WTC11 (cell line): ENCODE measurements at regions not wholly inside any gene's neighbourhood (a gene's known extent, or its start where the extent isn't known, plus 50 kb on each side); places are given as distances from the start of the nearest gene placed in this dataset.

Experiments used
- ATAC-seq: fragments of 200-7000 bp; cut with Tn5 transposase; 2 replicates; pipeline ENCODE4 v1.10.0; 2021; ENCODE audit warnings: mild to moderate bottlenecking, moderate library complexity
- CTCF ChIA-PET: fragments of 300-600 bp; sonication (Branson Sonifier 250); formaldehyde crosslinking; loops from one replicate; lab custom pipeline; 2021; ENCODE audit warnings: antibody characterized with exemption; lab: Charles Lee
- POLR2A ChIA-PET: fragments of 350-600 bp; sonication (Branson Sonifier 250); formaldehyde crosslinking; loops from one replicate; lab custom pipeline; 2021; ENCODE audit warnings: antibody characterized with exemption; lab: Charles Lee
- DNase-seq: peaks from one replicate; pipeline ENCODE4 v3.0.0; 2021; ENCODE audit warnings: low spot score
- H3K27ac Mint-ChIP-seq: 2 replicates; pipeline ENCODE4 v1.8.0; 2021; ENCODE audit warnings: mixed read lengths
- H3K27me3 Mint-ChIP-seq: 2 replicates; pipeline ENCODE4 v1.8.0; 2021; ENCODE audit warnings: low read depth, mild to moderate bottlenecking, moderate library complexity, mixed read lengths
- H3K36me3 Mint-ChIP-seq: 2 replicates; pipeline ENCODE4 v1.8.0; 2021; ENCODE audit warnings: mixed read lengths
- H3K4me1 Mint-ChIP-seq: 2 replicates; pipeline ENCODE4 v1.8.0; 2022; ENCODE audit warnings: mixed read lengths
- H3K4me3 Mint-ChIP-seq: 2 replicates; pipeline ENCODE4 v1.8.0; 2021; ENCODE audit warnings: mild to moderate bottlenecking, moderate library complexity, mixed read lengths
- H3K9me3 Mint-ChIP-seq: 2 replicates; pipeline ENCODE4 v1.8.0; 2021; ENCODE audit warnings: mixed read lengths
- ATF1 ChIP-seq: sonication (generic); formaldehyde crosslinking; IDR thresholded peaks from 2 replicates; pipeline ENCODE4 v1.8.1; 2023; ENCODE audit warnings: mild to moderate bottlenecking, moderate library complexity, missing genetic modification reagents
- CREB1 ChIP-seq: sonication (generic); formaldehyde crosslinking; IDR thresholded peaks from 2 replicates; pipeline ENCODE4 v1.8.0; 2023; ENCODE audit warnings: mild to moderate bottlenecking, missing genetic modification reagents
- CREM ChIP-seq: sonication (generic); formaldehyde crosslinking; IDR thresholded peaks from 2 replicates; pipeline ENCODE4 v1.8.1; 2022; ENCODE audit warnings: mild to moderate bottlenecking, missing genetic modification reagents, moderate library complexity
- EMX1 ChIP-seq: fragments of 250-450 bp; sonication (Bioruptor Pico); IDR thresholded peaks from 2 replicates; pipeline ENCODE4 v1.8.0; 2021; ENCODE audit warnings: mild to moderate bottlenecking
- ESRRA ChIP-seq: sonication (generic); formaldehyde crosslinking; IDR thresholded peaks from 2 replicates; pipeline ENCODE4 v1.8.1; 2022; ENCODE audit warnings: mild to moderate bottlenecking, missing genetic modification reagents, borderline replicate concordance
- IRF1 ChIP-seq: sonication (generic); formaldehyde crosslinking; IDR thresholded peaks from 2 replicates; pipeline ENCODE4 v1.8.0; 2023; ENCODE audit warnings: missing genetic modification reagents
- IRF2 ChIP-seq: sonication (generic); formaldehyde crosslinking; IDR thresholded peaks from 2 replicates; pipeline ENCODE4 v1.8.0; 2022; ENCODE audit warnings: low read depth, missing genetic modification reagents, borderline replicate concordance
- KAT7 ChIP-seq: sonication (generic); formaldehyde crosslinking; IDR thresholded peaks from 2 replicates; pipeline ENCODE4 v1.8.1; 2023; ENCODE audit warnings: missing genetic modification reagents, mild to moderate bottlenecking, borderline replicate concordance
- MYBL2 ChIP-seq: sonication (generic); formaldehyde crosslinking; IDR thresholded peaks from 2 replicates; pipeline ENCODE4 v1.8.1; 2023; ENCODE audit warnings: mild to moderate bottlenecking, moderate library complexity, missing genetic modification reagents
- NFYB ChIP-seq: sonication (generic); formaldehyde crosslinking; conservative IDR thresholded peaks from 2 replicates; pipeline ENCODE4 v1.8.0; 2022; ENCODE audit warnings: low read depth, missing genetic modification reagents
- NR2C2 ChIP-seq: sonication (generic); formaldehyde crosslinking; IDR thresholded peaks from 2 replicates; pipeline ENCODE4 v1.8.0; 2022; ENCODE audit warnings: mild to moderate bottlenecking, missing genetic modification reagents
- OVOL2 ChIP-seq: fragments of 250-450 bp; sonication (Bioruptor Pico); IDR thresholded peaks from 2 replicates; pipeline ENCODE4 v1.9.0; 2021; ENCODE audit warnings: mild to moderate bottlenecking, borderline replicate concordance
- RELA ChIP-seq: sonication (generic); formaldehyde crosslinking; IDR thresholded peaks from 2 replicates; pipeline ENCODE4 v1.8.1; 2022; ENCODE audit warnings: missing genetic modification reagents, mild to moderate bottlenecking, borderline replicate concordance
- TEAD1 ChIP-seq: sonication (generic); formaldehyde crosslinking; IDR thresholded peaks from 2 replicates; pipeline ENCODE4 v1.8.0; 2022; ENCODE audit warnings: mild to moderate bottlenecking, missing genetic modification reagents
- USF1 ChIP-seq: sonication (generic); formaldehyde crosslinking; IDR thresholded peaks from 2 replicates; pipeline ENCODE4 v1.8.0; 2022; ENCODE audit warnings: mild to moderate bottlenecking, missing genetic modification reagents
- ZNF317 ChIP-seq: sonication (generic); formaldehyde crosslinking; IDR thresholded peaks from 2 replicates; pipeline ENCODE4 v1.8.1; 2023; ENCODE audit warnings: low read depth, mild to moderate bottlenecking, moderate library complexity, missing genetic modification reagents, borderline replicate concordance
- ZNF416 ChIP-seq: fragments of 250-450 bp; sonication (Bioruptor Pico); IDR thresholded peaks from 2 replicates; pipeline ENCODE4 v1.9.0; 2021; ENCODE audit warnings: mild to moderate bottlenecking, inconsistent platforms
- TF ChIP-seq, protein P1 (sequence below): sonication (generic); formaldehyde crosslinking; IDR thresholded peaks from 2 replicates; pipeline ENCODE4 v1.8.0; 2022; ENCODE audit warnings: mild to moderate bottlenecking, missing genetic modification reagents
- TF ChIP-seq, protein P2 (sequence below): fragments of 250-450 bp; sonication (Bioruptor Pico); conservative IDR thresholded peaks from 2 replicates; pipeline ENCODE4 v1.9.0; 2021; ENCODE audit warnings: mild to moderate bottlenecking
- TF ChIP-seq, protein P3 (sequence below): fragments of 250-450 bp; sonication (Bioruptor Pico); IDR thresholded peaks from 2 replicates; pipeline ENCODE4 v1.8.0; 2021; ENCODE audit warnings: mild to moderate bottlenecking
- TF ChIP-seq, protein P4 (sequence below): sonication (generic); formaldehyde crosslinking; IDR thresholded peaks from 2 replicates; pipeline ENCODE4 v1.8.0; 2022; ENCODE audit warnings: mild to moderate bottlenecking, missing genetic modification reagents
- TF ChIP-seq, protein P5 (sequence below): sonication (generic); formaldehyde crosslinking; IDR thresholded peaks from 2 replicates; pipeline ENCODE4 v1.8.0; 2022; ENCODE audit warnings: missing genetic modification reagents

DNA sequence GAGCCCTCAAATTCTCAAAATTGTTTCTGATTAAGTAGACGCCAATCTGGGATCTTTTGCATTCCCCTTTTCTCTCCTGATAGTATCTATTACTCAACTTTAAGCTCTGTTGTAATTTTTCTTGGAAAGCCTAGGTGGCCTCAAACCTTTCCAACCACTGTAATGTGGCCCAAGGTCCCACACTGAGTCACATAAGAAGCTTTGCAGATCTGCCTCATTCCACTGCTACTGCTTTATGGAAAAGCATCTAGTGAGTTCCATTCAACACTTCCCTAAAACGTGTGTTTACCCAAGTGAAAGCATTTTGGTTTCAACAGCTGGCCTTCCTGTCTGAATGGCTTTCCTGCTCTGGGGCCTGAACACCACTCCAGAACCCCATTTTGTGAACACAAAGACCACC, 493.6 kb upstream of the SPHKAP start:
- H3K27me3 Mint-ChIP-seq, result no peaks in the 10 kb centered on the region
- TF ChIP-seq IRF2 (CRISPR knock-in tag) (no peak), EMX1 (no peak), MYBL2 (CRISPR knock-in tag) (no peak), TEAD1 (CRISPR knock-in tag) (no peak), ATF1 (no peak), USF1 (no peak)
- TF ChIP-seq, protein P1, sequence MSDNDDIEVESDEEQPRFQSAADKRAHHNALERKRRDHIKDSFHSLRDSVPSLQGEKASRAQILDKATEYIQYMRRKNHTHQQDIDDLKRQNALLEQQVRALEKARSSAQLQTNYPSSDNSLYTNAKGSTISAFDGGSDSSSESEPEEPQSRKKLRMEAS (CRISPR knock-in tag), result no peak
- TF ChIP-seq, all 79 proteins: peak for 0
- H3K27ac Mint-ChIP-seq, result no peak overlapping the region
- no peaks in the 10 kb centered on the region for H3K36me3 Mint-ChIP-seq
- peaks cover 12% of the 10 kb centered on the region for H3K9me3 Mint-ChIP-seq
- H3K4me3 Mint-ChIP-seq, result no peak overlapping the region
- POLR2A ChIA-PET, result no interaction called here
- no peak for DNase-seq
- CTCF ChIA-PET, result no interaction called here
- no peak for ATAC-seq
- no peaks in the 10 kb centered on the region for H3K4me1 Mint-ChIP-seq

- H3K4me1 Mint-ChIP-seq, result peaks cover under 1% of the 10 kb centered on the region; the same call in 1 of the 2 replicates
- no peak for DNase-seq
- H3K4me3 Mint-ChIP-seq, result no peak overlapping the region
- no peak overlapping the region for H3K27ac Mint-ChIP-seq
- H3K27me3 Mint-ChIP-seq, result no peaks in the 10 kb centered on the region
- ChIA-PET CTCF (interaction anchor here (0.8 kb wide), 1 partner anchor 15 kb away, joined by 3 read pairs; no protein-coding TSS in a partner anchor), POLR2A (no interaction called here)
- no peak for ATAC-seq
- no peaks in the 10 kb centered on the region for H3K36me3 Mint-ChIP-seq
- no peak for TF ChIP-seq KAT7 (CRISPR knock-in tag)
- no peak for TF ChIP-seq NFYB
- TF ChIP-seq, protein P2, sequence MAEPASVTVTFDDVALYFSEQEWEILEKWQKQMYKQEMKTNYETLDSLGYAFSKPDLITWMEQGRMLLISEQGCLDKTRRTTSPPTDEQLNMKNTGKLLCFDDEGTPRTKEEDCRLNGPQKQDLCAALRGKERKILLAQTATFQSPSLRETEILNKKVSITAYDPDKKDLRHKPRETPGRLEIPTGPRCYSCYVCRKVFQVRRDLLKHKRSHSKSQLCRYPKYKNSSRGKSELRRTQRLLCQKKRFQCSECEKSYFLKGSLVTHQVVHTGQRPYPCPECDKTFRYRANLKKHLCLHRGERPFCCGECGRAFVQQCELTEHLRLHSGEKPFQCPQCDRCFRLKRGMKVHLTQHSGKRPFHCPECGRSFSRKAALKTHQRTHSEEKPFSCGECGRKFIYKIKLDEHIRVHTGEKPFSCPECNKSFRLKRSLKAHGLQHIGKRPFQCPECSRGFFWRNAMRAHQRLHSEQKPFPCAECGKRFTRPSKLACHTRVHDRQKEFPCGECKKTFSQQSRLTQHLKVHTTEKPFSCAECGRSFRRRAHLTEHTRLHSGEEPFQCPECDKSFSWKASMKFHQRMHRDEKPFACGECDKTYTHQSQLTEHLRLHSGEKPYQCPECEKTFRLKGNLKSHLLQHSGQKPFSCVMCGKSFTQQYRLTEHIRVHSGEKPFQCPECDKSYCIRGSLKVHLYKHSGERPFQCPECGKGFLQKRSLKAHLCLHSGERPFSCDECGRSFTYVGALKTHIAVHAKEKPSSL (CRISPR knock-in tag), result no peak
- TF ChIP-seq, protein P3, sequence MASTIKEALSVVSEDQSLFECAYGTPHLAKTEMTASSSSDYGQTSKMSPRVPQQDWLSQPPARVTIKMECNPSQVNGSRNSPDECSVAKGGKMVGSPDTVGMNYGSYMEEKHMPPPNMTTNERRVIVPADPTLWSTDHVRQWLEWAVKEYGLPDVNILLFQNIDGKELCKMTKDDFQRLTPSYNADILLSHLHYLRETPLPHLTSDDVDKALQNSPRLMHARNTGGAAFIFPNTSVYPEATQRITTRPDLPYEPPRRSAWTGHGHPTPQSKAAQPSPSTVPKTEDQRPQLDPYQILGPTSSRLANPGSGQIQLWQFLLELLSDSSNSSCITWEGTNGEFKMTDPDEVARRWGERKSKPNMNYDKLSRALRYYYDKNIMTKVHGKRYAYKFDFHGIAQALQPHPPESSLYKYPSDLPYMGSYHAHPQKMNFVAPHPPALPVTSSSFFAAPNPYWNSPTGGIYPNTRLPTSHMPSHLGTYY (CRISPR knock-in tag), result no peak
- TF ChIP-seq RELA, result no peak
- peaks cover 12% of the 10 kb centered on the region for H3K9me3 Mint-ChIP-seq
Observed at GRCh38 chr2:228673876-228674554, 492.5 kb upstream of the SPHKAP start.

DNA sequence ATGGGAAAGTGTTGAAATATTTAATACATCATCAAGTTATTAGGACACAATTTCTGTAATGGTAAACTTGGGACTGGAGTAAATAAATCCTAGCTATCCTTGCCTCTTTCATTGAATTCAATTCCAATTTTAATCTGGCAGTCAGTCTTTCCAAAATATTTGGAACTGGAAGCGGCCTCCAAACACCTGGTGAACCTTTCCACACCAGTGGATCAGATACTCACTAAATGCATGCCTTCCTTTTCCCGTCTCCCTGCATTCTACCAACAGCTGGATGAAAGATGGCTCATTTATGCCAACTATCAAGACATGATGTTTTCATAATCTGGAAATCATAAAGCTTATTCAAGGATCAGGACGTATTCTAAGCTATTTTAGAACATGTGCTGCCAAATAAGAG, 488.2 kb upstream of the SPHKAP start:
- no peak for DNase-seq
- CTCF ChIA-PET, result interaction anchor here (1.0 kb wide), 1 partner anchor 1431 kb away, joined by 3 read pairs; no protein-coding TSS in a partner anchor
- no peak for ATAC-seq
- Mint-ChIP-seq H3K36me3 (no peaks in the 10 kb centered on the region), H3K9me3 (peaks cover 12% of the 10 kb centered on the region), H3K4me3 (no peak overlapping the region), H3K27me3 (no peaks in the 10 kb centered on the region), H3K27ac (no peak overlapping the region), H3K4me1 (peaks cover 4% of the 10 kb centered on the region)
- POLR2A ChIA-PET, result no interaction called here
- TF ChIP-seq ZNF317 (CRISPR knock-in tag) (no peak), OVOL2 (CRISPR knock-in tag) (no peak), KAT7 (CRISPR knock-in tag) (no peak), NR2C2 (CRISPR knock-in tag) (no peak), ESRRA (CRISPR knock-in tag) (no peak), IRF1 (CRISPR knock-in tag) (no peak), NFYB (no peak), CREM (CRISPR knock-in tag) (no peak), CREB1 (CRISPR knock-in tag) (no peak), ZNF416 (CRISPR knock-in tag) (no peak)
- TF ChIP-seq, protein P4, sequence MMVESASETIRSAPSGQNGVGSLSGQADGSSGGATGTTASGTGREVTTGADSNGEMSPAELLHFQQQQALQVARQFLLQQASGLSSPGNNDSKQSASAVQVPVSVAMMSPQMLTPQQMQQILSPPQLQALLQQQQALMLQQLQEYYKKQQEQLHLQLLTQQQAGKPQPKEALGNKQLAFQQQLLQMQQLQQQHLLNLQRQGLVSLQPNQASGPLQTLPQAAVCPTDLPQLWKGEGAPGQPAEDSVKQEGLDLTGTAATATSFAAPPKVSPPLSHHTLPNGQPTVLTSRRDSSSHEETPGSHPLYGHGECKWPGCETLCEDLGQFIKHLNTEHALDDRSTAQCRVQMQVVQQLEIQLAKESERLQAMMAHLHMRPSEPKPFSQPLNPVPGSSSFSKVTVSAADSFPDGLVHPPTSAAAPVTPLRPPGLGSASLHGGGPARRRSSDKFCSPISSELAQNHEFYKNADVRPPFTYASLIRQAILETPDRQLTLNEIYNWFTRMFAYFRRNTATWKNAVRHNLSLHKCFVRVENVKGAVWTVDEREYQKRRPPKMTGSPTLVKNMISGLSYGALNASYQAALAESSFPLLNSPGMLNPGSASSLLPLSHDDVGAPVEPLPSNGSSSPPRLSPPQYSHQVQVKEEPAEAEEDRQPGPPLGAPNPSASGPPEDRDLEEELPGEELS, result no peak
- TF ChIP-seq, protein P5, sequence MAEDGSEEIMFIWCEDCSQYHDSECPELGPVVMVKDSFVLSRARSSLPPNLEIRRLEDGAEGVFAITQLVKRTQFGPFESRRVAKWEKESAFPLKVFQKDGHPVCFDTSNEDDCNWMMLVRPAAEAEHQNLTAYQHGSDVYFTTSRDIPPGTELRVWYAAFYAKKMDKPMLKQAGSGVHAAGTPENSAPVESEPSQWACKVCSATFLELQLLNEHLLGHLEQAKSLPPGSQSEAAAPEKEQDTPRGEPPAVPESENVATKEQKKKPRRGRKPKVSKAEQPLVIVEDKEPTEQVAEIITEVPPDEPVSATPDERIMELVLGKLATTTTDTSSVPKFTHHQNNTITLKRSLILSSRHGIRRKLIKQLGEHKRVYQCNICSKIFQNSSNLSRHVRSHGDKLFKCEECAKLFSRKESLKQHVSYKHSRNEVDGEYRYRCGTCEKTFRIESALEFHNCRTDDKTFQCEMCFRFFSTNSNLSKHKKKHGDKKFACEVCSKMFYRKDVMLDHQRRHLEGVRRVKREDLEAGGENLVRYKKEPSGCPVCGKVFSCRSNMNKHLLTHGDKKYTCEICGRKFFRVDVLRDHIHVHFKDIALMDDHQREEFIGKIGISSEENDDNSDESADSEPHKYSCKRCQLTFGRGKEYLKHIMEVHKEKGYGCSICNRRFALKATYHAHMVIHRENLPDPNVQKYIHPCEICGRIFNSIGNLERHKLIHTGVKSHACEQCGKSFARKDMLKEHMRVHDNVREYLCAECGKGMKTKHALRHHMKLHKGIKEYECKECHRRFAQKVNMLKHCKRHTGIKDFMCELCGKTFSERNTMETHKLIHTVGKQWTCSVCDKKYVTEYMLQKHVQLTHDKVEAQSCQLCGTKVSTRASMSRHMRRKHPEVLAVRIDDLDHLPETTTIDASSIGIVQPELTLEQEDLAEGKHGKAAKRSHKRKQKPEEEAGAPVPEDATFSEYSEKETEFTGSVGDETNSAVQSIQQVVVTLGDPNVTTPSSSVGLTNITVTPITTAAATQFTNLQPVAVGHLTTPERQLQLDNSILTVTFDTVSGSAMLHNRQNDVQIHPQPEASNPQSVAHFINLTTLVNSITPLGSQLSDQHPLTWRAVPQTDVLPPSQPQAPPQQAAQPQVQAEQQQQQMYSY (CRISPR knock-in tag), result no peak
